ENCODE measurements at regions not wholly inside any gene's neighbourhood (a gene's known extent, or its start where the extent isn't known, plus 50 kb on each side); places are given as distances from the start of the nearest gene placed in this dataset.

DNA sequence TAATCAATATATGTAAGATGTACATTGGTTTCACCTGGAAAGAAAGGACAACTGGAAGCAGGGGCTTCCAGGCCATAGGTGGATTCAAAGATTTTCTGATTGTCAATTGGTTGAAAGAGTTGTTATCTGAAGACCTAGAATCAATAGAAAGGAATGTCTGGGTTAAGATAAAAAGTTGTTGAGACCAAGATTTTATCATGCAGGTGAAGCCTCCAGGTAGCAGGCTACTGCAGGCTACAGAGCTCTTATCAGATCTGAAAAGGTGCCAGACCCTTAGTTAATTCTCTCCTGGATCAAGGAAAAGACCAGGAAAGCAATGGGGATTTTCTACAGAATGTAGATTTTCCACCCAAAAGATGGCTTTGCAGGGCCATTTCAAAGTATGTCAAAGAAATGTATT is 487.2 kb downstream of the BTBD3 start:
- H3K27me3 ChIP-seq (ENCODE audit: insufficient read depth, poor library complexity, severe bottlenecking), result peaks cover 2% of the 10 kb centered on the region
- H3K4me3 ChIP-seq (replicated peaks; ENCODE audit: insufficient read depth, low read length), result no peak overlapping the region
- no peak for TF ChIP-seq SPI1 (IDR thresholded peaks at IDR 0.05; ENCODE audit: borderline replicate concordance, low read depth)
- no peak for TF ChIP-seq POLR2AphosphoS5 (IDR thresholded peaks at IDR 0.05; ENCODE audit: low read depth)
- no peak for TF ChIP-seq GABPA (IDR thresholded peaks at IDR 0.05; ENCODE audit: low read depth)
- TF ChIP-seq, protein P1, sequence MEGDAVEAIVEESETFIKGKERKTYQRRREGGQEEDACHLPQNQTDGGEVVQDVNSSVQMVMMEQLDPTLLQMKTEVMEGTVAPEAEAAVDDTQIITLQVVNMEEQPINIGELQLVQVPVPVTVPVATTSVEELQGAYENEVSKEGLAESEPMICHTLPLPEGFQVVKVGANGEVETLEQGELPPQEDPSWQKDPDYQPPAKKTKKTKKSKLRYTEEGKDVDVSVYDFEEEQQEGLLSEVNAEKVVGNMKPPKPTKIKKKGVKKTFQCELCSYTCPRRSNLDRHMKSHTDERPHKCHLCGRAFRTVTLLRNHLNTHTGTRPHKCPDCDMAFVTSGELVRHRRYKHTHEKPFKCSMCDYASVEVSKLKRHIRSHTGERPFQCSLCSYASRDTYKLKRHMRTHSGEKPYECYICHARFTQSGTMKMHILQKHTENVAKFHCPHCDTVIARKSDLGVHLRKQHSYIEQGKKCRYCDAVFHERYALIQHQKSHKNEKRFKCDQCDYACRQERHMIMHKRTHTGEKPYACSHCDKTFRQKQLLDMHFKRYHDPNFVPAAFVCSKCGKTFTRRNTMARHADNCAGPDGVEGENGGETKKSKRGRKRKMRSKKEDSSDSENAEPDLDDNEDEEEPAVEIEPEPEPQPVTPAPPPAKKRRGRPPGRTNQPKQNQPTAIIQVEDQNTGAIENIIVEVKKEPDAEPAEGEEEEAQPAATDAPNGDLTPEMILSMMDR (IDR thresholded peaks at IDR 0.05; ENCODE audit: insufficient read depth, low read length), result no peak
- TF ChIP-seq, protein P2, sequence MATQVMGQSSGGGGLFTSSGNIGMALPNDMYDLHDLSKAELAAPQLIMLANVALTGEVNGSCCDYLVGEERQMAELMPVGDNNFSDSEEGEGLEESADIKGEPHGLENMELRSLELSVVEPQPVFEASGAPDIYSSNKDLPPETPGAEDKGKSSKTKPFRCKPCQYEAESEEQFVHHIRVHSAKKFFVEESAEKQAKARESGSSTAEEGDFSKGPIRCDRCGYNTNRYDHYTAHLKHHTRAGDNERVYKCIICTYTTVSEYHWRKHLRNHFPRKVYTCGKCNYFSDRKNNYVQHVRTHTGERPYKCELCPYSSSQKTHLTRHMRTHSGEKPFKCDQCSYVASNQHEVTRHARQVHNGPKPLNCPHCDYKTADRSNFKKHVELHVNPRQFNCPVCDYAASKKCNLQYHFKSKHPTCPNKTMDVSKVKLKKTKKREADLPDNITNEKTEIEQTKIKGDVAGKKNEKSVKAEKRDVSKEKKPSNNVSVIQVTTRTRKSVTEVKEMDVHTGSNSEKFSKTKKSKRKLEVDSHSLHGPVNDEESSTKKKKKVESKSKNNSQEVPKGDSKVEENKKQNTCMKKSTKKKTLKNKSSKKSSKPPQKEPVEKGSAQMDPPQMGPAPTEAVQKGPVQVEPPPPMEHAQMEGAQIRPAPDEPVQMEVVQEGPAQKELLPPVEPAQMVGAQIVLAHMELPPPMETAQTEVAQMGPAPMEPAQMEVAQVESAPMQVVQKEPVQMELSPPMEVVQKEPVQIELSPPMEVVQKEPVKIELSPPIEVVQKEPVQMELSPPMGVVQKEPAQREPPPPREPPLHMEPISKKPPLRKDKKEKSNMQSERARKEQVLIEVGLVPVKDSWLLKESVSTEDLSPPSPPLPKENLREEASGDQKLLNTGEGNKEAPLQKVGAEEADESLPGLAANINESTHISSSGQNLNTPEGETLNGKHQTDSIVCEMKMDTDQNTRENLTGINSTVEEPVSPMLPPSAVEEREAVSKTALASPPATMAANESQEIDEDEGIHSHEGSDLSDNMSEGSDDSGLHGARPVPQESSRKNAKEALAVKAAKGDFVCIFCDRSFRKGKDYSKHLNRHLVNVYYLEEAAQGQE (IDR thresholded peaks at IDR 0.05; ENCODE audit: insufficient replicate concordance, low read depth), result no peak
- no peak overlapping the region for H3K27ac ChIP-seq (replicated peaks)
- no peak for DNase-seq (ENCODE audit: low read depth in 1 of 2, low spot score in 1 of 2)

DNA sequence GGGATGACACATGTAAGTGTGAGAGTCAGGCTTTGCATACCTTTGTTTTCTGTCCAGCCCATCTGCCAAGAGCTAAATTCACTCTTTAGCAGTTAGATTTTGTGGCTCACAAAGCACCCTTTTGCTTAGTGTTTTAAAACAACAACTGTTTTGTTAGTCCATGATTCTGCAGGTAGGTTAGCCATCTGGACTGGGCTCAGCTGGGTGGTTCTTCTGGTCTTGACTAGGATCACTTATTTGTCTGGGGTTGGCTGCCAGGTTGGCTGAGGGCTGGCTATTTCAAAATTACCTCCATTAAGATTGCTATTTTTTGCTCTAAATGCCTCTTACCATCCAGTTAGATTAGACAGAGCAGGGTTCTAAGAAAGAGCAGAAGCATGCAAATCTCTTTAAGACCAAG is 489.3 kb downstream of the BTBD3 start:
- Histone ChIP-seq H3K4me3 (replicated peaks; ENCODE audit: insufficient read depth, low read length) (no peak overlapping the region), H3K27ac (replicated peaks) (no peak overlapping the region), H3K27me3 (ENCODE audit: insufficient read depth, poor library complexity, severe bottlenecking) (no peaks in the 10 kb centered on the region)
- TF ChIP-seq, protein P2 (IDR thresholded peaks at IDR 0.05; ENCODE audit: insufficient replicate concordance, low read depth), result no peak
- TF ChIP-seq POLR2AphosphoS5 (IDR thresholded peaks at IDR 0.05; ENCODE audit: low read depth) (no peak), GABPA (IDR thresholded peaks at IDR 0.05; ENCODE audit: low read depth) (no peak), SPI1 (IDR thresholded peaks at IDR 0.05; ENCODE audit: borderline replicate concordance, low read depth) (no peak)
- TF ChIP-seq, protein P1 (IDR thresholded peaks at IDR 0.05; ENCODE audit: insufficient read depth, low read length), result no peak
- DNase-seq (ENCODE audit: low read depth in 1 of 2, low spot score in 1 of 2), result no peak

DNA sequence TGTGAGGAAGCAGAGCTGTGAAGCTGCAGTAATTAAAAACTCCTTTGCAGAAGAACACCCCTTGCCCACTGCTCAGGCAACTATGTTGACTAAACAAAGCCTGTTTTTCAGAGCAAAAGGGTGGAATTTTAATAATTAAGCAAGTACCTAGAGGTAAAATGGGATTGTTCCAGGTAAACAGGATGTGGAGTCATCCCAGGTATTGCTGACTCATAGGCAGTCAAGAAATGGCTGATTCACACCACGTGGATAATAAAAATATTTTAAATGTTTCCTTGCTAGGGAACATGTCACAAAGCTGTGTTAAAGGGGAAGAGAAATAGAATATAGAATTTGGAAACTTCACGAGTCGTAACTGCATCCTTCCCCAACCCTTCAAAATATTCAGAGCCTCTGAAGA is 491.8 kb downstream of the BTBD3 start:
- H3K27me3 ChIP-seq (ENCODE audit: insufficient read depth, poor library complexity, severe bottlenecking), result no peaks in the 10 kb centered on the region
- no peak overlapping the region for H3K27ac ChIP-seq (replicated peaks)
- TF ChIP-seq, protein P1 (IDR thresholded peaks at IDR 0.05; ENCODE audit: insufficient read depth, low read length), result no peak
- TF ChIP-seq, protein P2 (IDR thresholded peaks at IDR 0.05; ENCODE audit: insufficient replicate concordance, low read depth), result no peak
- TF ChIP-seq POLR2AphosphoS5 (IDR thresholded peaks at IDR 0.05; ENCODE audit: low read depth), result no peak
- no peak for TF ChIP-seq GABPA (IDR thresholded peaks at IDR 0.05; ENCODE audit: low read depth)
- no peak for TF ChIP-seq SPI1 (IDR thresholded peaks at IDR 0.05; ENCODE audit: borderline replicate concordance, low read depth)
- H3K4me3 ChIP-seq (replicated peaks; ENCODE audit: insufficient read depth, low read length), result no peak overlapping the region
- no peak for DNase-seq (ENCODE audit: low read depth in 1 of 2, low spot score in 1 of 2)

Data from HL-60 (cell line).